DMS53 treated with DMSO at 0.1 percent for 48 hours (cell line): ENCODE measurements at regions not wholly inside any gene's neighbourhood (a gene's known extent, or its start where the extent isn't known, plus 50 kb on each side); places are given as distances from the start of the nearest gene placed in this dataset.

Source experiments
- DNase-seq: peaks from one replicate; lab custom pipeline; 2025; ENCODE audit not compliant: unreplicated experiment; lab: John Stamatoyannopoulos, UW

DNA sequence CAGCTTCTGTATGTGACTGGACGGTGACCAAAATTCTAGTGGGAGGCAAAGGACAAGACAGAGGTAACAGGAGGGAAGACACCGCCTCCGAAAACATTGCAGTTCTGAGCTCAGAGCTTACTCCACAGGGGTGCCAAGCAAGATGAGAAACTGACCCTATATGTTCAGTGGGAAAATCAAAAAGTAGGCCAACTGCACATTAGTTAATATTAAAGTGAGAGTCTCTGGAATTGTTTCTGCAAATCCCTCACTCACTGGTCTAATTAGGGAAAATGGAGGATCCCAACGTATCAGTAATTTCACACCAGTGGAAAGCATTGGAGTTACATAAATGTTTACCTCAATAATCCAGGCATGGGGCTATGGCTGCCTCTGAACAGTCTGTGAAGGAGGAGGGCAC, 313.3 kb upstream of the KCNH8 start:
- DNase-seq = no peak

DNA sequence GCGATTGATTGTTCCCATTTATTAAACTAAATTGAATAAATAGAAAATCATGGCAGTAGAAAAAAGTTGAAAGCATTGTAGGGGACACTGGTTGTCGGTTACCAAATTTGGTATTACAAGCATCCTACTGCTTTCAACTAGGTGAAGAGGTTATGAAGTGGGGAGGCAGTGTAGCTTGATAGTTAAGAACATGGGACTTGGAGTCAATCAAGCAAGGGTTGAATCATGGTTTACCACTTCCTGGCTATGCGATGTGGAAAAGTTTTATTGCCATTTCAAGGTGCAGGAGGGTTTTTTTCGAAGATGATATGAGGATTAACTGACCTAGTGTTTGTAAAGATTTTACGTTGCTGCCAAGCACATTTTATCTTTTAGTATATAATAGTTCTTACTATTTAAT, 318.2 kb upstream of the KCNH8 start:
- DNase-seq = no peak

DNA sequence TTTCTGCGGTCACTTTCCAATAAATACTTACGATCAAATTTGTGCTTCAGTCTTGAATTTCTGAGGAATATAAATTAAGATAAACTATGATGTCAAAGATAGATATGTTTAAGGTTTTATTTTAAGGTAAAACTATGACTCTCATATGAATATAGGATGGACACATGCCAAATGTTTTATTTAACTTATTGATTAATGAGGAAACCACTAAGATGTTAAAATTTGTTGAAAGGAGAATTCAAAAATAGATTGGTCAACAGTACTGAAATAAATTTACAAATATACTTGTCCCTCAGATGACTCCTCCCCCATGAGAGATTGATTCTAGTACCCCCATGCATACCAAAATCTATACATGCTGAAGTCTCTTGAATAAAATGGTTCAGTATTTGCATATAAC, 319.7 kb upstream of the KCNH8 start:
- no peak for DNase-seq

DNA sequence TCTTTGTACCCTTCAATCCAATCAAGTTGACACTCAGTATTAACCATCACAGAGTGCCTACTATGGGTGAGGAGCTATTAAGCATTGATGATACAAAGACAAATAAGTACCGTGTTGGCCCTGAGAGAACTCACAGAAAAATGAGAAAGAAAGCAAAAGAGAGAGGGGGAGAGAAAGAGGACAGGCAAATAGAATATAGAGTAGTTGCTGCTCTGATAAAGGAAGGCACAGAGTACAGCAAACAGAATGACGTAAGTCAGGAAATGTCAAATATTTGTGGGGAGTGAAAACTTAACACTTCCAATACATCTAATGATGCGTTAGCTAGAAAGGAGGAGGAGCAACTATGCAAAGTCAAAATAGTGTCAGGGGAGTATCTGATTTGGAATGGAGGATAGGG, 320.6 kb upstream of the KCNH8 start:
- DNase-seq = no peak

DNA sequence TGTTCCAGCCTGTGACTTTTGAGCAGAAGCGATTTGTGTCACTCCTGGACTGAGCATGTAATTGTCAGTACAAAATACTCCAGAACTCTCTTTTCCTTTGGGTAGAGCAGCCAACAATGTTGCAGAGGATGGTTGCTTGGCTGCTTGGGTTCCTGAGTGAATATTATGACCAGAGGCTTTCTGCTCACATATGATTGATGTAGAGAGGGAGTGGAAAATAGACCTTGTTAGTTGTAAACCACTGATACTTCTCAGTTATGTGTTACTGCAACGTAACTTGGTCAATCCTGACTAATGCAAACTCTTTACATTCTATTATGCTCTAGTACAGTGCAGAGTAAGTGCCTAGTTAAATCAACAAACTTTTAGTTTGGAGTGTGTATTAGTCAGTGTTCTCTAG, 322.6 kb upstream of the KCNH8 start:
- DNase-seq = no peak

DNA sequence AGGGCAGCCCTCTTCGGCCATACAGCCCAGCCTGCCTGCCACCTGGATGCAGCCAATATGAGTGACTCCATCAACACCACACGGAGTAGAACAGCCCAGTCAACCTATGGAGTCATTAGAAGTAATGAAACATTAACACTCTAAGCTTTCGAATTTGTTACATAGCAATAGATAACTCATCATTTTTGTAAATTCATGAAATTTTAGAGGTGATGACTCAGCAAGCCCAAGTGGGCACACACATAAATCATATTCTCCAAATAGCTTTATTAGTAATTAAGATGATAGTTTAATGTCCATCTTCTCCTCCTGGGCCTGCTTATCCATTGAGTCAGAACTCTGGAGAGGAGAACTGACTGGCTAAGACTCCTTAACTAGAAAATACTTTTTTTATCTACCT, 335.0 kb upstream of the KCNH8 start:
- DNase-seq = no peak

DNA sequence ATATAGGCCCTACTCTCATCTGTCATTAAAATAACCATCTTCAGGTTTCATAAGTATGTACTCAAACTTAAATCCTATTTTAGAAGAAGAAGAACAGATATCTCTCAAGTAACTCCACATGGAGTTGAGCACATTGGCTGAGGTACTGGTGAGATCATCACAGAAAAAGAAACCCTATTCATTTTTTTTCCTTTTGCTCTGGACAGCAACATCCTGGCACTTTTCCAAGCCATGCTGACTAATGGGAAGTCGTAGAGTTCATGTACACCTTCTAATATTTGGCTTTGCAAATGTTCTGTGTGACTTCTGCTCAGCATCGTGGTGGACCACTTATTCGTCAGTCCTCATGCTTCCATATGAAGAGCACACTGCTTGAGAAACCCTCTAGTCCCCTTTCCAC, 336.0 kb upstream of the KCNH8 start:
- peak; percentile 5 for DNase-seq

DNA sequence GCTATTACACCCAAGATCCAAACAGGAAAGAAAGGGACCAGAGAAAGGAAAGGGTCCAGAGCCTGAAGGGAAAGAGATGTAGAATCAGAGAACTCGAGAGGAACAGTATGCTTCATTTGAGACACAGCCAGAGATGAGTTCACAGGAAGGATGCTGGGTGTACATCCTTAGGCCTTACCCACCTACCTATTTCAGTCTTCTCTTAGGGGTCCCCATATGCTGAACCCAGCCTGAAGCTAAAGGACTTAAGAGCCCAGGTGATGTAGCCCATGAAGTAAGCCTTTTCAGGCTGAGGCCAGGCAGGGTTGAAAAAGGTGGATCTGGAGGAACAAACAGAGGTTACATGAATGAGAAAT, 338.0 kb upstream of the KCNH8 start:
- DNase-seq = no peak

DNA sequence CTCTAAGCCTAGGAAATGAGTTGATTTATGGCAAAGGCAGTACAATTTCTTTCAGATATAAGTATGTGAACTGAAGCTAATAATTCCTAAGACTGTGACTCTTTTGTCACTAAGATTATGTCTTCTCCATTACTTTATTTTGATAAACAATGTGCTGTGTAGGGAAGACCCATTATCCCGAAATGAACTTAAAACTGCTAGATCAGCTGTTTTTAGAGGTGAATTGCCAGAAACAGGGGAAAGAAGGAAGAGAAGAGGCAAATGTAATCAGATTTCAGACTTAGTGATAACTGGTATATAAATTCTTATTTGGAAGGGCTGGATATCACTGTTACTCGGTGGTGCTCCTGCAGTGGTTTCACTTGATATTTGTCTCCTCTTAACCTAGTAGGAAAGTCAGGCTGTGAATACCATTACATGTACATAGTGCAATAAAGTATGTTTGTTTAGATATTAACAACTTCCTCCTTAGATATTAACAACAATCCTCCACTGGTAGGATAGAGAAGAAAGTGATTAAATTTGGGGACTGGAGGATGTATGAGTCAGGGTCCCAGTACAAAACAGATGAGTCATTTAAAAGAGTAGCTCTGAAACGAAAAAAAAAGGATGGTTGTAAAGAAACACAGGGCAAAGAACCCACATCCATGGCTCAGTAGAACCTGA, 338.5 kb upstream of the KCNH8 start:
- no peak for DNase-seq

DNA sequence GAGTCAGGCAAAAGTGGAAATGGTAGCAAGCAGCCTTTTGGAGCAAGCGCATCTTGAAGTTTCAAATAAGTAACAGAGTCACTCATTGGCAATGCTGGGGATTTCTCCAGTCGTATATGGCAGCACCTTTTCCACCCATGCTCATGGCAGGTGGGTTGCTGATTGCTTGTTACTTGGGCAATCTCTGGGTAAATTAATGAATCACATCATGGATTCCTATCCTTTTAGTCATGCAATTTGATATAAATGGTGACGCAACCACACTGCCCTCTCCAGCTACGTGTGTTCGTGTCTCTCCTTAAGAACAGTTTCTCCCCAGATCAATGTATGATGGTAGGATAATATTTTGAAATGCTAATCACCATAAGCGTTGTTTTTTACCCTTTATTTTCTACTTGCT, 339.9 kb upstream of the KCNH8 start:
- DNase-seq = no peak

DNA sequence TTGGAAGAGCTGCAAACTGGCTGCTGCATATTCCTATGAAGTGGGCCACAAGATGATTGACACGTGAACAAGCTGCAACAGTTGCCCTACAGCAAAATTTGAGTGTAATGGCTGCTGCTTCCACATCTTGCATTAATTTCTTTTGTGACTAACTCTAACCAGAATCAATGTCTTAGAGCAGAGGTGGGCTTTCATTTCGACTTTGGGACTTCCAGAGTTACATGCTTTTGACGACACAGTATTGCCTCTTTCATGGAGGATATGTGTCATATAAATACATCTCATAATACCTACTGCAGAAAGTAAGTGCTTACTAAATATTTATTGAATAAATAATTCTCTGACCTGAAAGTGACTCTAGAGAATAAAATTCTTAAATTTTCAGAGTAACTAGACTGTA, 340.7 kb upstream of the KCNH8 start:
- no peak for DNase-seq

DNA sequence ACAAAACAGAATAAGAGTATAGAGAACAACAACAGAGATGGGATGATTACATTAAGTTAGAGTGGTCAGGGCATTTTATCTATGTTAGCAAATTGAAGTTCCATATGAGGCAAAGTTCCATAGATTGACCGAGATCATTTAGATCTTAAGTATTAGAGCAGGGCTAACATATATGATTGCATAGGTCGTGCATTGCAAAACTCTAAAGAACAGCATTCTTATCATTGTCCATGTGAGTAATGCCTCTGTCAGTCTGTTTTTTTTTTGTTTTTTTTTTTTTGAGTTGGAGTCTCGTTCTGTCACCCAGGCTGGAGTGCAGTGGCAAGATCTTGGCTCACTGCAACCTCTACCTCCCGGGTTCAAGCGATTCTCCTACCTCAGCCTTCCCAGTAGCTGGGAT, 341.7 kb upstream of the KCNH8 start:
- no peak for DNase-seq

DNA sequence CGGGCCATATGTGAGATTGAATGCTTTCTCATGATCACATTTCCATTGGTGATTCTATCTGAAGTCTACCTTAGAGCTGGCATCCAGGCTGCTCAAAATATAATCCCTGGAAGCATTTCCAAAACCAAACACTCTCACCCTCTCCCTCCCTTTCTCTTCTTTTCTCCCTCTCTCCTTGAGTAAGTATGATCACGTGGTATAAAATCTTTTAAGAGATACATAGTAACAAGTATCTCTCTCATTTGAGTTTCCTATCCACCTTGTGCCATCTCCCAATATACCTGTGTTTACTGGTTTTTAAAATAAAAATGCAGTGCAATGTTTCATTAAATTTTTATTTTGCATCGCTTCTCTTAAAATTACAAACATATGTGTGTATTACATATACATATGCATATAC, 350.9 kb upstream of the KCNH8 start:
- no peak for DNase-seq

DNA sequence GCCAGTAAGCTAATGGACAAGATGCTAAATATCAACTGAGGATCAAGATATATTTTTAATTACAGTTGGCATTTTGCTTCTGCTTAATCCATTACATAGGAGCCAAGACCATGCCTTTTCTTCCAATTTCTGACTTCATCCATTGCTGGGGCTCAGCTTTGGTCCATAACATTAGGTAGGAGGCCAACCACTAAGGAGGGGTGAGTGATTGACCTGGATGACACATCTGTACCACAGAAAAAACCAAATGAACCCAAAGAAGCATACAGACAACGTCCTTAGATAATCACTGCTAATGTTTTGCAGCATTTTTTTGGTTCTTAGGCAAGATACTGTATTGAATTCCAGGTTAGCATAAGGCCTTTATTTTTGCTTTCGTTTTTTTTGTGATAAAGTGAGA, 353.2 kb upstream of the KCNH8 start:
- no peak for DNase-seq

DNA sequence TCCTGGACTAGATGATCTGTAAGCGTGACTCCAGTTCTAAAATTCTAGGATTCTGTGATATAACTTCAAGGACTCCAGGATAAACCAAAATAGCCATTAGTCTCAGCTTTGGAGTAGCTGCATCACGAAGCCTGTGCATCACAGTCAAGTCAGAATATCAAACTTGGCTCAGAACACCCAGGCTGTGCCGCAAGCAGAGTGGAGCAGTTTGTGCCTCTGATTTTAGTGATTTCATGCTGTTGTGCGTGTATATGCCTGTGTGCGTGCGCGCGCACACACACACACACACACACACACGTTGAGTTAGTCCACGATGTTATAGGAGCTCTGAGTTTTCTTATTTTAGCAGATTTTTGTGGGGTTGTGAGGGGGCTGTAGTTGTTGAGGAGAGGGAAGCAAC, 356.6 kb upstream of the KCNH8 start:
- no peak for DNase-seq

DNA sequence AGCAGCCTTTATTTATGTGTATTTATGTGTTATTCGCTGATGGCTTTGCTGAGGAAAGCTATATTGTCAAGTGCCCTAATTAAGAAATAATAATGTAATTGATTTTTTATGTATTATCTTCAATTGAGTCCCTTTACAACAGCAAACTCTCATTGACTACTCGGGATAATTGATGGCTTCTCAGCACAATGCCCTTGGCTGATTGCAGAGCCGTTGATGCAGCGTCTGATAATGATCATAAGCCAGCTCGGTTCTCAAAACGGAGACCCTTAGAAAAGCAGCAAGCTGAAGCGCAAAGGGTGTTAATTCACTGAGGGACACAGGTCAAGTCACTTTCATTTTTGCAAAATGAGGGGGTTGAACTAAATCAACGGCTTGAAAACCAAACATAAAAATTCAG, 357.1 kb upstream of the KCNH8 start:
- DNase-seq = no peak

DNA sequence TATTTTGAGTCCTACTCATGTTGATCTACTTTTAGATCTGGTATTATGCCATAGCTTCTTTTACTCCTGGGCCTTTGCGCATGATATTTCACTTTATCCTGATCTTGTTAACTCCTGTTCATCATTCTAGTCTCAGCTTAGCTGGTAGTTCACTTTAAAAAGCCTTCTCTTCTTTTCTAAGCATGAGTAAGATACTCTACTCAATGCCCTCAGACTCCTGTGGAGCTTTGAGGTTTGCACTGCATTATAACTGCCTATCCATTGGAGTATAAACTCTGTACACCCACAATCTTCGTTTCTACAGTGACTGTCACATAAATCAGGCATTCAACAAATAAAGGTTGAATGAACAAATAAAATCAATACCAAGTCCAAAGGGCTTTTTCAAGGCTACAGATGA, 357.9 kb upstream of the KCNH8 start:
- no peak for DNase-seq

DNA sequence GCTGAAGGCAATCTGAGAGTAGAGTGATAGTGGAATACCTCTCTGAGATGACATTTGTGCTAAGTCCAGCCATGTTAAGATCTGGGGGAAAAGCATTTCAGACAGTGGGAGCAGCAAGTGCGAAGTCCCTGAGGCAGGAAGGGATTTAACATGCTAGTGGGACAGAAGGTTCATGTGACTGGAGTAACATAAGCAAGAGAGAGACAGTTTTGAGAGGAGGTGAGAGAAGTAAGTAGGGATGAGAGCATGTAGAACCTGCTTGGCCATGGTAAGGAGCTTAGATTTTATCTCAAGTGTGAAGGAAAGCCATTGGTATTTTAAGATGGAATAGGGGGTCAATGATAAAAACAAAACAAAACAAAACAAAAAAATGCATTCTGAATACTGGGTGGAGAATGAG, 358.6 kb upstream of the KCNH8 start:
- no peak for DNase-seq

DNA sequence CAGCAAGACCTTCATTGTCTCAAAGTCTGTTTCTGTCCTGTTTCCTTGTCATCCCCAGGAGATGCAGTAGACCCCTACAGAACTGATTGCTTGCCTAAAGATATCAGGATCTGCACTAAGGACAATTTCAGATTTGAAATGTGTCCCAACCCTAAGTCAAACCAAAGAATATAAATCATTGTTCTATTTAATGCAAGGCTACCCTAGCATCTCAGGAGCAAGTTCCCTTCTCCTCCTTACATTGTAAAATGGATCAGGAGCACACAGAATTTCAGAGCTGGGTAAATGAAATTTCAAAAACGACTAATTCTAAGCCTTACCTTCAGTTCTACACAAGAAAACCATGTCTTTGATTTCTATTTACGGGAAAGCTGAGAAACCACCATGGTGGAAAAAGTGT, 360.9 kb upstream of the KCNH8 start:
- no peak for DNase-seq

DNA sequence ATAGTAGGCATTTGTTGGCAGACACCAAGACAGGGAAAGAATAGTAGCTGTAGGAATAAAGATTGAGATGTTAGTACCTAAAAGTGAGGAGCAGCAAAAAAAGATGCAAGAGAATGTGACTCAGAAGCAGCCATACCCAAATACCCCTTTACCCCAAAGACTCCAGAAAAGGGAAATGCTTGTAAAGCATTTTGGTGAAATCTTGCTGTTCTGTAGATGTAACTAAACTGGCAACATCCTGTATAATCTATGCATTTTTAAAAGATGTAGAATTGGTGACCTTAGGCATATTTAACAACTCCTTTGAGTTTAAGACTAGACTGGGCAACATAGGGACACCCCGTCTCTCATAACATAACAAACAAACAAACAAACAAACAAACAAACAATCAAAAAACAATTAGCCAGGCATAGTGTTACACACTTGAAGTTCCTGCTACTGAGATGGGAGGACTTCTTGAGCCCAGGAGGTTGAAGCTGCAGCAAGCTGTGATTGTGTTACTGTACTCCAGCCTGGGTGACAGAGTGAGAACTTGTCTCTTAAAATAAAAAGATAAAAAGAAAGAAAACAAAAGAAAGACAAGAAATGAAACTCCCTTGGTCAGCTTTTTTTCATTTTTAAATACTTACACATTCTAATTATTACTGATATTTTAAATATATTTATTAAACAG, 361.5 kb upstream of the KCNH8 start:
- no peak for DNase-seq

DNA sequence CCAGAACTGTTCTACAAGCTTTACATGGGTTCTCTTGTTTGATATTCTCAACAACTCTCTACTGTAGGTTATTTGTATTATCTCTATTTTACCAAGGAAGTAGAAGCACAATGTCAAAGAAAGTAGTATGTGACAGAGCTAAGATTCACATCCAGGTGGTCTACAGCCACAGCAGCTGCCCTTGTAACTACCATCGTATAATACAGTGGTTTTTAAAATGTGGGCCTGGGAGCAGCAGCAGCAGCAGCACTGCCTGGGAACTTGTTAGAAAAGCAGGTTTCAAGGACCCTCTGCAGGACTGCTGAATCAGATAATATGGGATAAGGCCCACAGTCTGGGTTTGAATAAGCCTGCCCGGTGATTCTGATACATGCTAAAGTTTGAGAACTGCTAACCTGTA, 357.1 kb upstream of the SATB1 start:
- no peak for DNase-seq

DNA sequence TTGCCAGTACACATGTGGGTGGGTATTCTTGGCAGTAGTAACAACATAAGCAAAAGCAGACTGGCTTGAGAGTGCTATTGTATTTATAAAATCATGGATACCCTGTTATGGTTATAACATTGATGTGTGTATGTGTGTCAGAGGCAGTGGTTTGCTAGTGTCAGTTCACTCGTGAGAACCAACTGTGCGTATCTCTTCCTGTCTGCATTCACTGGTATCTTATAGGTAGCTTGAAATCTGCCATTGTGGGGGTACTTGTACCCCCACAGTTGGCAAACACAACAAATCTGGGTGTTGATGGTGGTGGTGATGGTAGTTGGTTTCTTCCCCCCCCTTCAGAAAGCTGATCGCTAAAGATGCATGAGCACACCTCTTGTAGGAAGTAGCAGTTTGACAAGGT, 355.8 kb upstream of the SATB1 start:
- no peak for DNase-seq

DNA sequence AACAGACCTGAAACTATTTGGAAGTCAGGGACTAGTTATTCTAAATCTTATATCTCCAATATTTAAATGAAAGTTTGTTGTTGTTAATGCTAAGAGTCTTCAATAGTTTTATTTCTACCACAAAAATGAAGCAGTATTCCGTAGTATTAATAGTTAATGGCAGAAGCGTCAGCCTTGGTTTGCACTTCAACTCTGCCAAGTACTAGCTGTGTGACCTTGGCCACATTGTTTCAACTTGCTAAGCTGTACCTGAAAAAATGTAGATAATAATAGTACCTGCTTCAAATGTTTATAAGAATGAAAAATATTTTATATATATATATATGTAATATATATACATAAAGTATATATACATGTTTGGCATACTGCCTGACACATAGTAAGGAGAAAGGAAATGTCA, 354.6 kb upstream of the SATB1 start:
- no peak for DNase-seq
